DLD1 (cell line): ENCODE measurements at regions not wholly inside any gene's neighbourhood (a gene's known extent, or its start where the extent isn't known, plus 50 kb on each side); places are given as distances from the start of the nearest gene placed in this dataset.
"Not testable (repeated sequence)": the region's sequence is repeated elsewhere in the genome, so short reads cannot be mapped to it uniquely, and the experiment has no call there.

Source experiments
- in situ Hi-C: cut with HindIII; loops from 2 replicates; pipeline ENCODE4 v1.10.0; 2017; ENCODE audit warnings: low sequenced_read_pairs

DNA sequence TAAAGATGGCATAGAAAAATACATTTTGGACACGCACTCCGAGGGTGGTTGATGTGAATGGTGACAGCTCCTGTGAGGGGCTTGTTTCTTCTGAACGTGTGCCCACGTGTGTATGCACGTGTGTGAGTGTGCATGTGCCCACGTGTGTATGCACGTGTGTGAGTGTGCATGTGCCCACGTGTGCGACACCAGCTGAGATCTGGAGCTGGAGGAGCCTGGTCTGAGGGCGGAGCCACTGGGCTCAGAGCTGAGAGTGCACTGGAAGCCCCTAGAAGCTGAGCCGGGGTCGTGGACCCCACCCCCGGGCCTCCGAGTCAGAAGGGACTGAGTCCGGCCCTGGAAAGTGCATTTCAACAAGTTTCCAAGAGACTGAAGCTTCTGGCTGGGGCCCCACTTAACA lies 282.5 kb upstream of the IRX4 start:
- in situ Hi-C loops: no loop called here

DNA sequence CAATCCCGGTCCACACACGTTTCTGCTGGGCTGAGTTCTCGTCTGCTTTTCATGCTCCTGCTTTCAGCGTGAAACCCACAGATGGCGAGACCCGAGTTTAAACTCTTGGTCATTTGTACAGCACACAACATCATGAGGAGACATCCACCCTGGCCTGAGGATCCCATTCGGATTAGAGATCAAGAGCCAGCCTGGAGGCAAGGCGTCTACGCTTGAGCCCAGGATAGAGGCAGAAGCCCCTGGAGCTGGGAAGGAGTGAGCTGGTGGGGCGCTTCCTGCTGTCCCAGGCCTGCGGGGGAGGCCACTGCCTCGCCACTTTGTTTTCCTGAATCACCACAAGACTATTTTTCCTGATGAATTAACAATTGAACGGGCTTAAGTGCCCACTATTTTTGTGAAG lies 281.9 kb upstream of the IRX4 start:
- in situ Hi-C loops: no loop called here

DNA sequence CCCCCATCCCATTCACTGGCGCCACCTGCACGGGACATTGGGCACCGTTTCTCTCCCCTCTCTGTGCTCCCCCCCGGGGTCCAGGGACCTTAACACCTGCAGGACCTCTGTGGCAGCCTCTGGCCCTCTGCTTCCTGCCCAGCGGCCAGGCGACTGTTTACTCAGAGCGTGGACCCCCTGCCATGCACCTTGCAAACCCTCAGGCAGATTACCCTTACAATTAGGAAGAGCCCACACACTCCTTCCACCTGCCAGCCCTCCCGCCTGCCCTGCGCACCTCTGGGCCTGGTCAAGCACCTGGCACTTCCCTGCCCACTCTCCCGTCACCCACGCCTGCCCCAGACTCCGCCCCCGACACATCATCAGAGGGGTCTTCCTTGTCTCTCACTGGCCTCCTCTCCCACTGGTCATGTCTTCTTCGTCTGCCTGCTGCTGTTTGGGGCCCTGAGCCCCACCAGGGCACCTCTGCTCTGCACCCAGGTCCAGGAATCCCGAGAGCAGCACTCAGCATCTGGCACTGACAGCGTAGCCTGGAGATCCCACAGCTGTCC lies 281.3 kb upstream of the IRX4 start:
- in situ Hi-C loops: no loop called here

DNA sequence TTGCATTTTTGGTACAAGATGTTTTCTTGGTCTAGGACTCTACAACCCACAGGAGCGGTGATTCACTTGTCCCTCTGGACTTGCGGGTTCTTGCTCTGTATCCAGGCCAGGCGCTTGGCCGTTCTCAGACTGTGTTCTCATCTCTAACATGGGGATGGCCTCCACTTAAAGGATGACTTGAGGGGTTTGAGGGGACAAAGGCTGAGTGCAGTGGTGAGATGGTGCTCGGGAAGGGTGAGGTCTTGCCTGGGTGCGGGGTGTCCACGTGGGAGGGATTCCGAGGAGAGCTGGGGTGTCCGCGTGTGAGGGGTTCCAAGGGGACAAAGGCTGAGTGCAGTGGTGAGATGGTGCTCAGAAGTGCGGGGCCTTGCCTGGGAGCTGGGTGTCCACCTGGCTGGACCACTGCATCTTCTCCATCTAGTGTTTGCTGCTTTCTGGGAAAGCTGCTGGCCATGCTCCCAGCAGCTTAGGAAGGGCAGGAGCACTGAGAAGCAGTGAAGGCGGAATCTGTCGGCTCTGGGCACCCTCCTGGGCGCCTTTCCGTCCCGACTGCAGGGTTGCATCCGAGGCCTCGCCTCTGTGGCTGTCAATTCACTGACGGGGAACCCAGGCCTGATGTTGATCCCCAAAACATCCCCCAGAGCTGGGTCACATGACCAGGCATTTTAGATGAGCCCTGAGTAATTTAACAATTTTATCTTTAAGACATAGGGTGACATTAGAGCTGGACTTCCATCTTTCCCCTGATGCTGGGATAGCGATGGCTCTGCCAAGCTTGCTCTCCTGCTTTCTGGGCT lies 280.5 kb upstream of the IRX4 start:
- in situ Hi-C loops: no loop called here

DNA sequence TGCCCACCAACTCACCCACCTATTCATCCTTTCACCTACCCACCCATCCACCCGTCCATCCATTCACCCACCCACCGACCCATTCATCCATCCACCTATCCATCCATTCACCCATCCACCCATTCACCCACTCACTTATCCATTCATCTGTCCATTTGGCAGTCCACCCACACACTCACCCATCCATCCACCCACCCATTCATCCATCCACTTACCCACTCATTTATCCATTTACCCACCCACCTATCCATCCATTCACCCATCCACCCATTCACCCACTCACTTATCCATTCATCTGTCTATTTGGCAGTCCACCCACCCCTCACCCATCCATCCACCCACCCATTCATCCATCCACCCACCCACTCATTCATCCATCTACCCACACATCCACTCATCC lies 278.1 kb upstream of the IRX4 start:
- in situ Hi-C loops: no loop called here

DNA sequence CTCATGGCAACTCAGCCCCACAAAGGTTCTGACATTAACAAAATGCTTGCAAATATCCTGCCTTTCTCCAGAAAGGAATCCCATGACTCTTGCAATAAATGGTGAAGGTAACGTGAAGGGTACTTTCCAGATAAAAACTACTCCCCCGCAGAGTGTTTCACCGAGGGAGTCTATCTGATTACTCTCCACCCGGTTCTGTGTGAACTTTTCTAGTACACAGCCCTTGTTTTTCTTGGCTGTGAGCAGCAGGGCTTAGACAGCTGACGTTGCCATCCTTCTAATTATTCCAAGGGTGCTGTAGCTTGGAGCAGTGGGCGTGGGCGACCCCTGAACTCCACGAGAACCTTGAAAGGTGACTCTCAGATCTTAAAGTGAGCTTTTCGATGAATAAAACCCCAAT lies 276.0 kb upstream of the IRX4 start:
- in situ Hi-C loops: no loop called here

DNA sequence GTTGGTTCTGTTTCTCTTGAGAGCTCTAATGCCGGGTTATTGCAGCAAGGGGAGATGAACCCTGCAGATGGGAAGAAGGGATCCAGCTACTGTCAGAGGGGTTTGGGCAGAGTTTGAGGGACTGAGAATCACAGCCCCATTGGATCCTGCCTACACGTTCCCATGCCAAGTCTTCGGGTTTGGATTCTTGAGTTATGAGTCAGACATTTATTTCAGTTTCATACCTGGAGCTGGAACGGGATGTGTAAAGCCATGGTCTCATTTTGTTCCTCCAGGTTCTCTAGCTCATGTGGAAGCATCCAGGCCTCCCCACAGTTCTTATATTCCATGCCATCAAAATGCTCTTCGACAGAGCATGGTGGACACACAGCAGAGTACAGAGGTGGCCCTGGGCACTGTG lies 275.4 kb upstream of the IRX4 start:
- in situ Hi-C loops: no loop called here

DNA sequence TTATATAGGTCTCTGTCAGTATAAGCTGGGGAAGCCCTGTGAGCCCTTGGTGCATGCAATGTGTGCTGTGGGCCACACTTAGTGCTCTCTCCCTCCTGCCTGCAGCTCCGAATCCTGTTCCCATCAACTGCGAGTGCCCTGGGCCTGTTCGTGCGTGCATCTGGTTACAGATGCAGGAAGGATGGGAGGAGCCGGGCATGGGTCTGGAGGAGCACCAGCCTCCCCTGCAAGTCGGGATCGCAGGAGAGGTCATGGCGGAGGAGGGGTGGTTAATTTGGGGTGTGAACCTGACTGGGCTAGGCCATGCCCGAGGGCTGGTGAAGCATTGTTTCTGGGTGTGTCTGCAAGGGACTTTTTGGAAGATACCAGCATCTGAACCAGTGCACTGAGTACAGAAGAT lies 274.6 kb upstream of the IRX4 start:
- in situ Hi-C loops: no loop called here

DNA sequence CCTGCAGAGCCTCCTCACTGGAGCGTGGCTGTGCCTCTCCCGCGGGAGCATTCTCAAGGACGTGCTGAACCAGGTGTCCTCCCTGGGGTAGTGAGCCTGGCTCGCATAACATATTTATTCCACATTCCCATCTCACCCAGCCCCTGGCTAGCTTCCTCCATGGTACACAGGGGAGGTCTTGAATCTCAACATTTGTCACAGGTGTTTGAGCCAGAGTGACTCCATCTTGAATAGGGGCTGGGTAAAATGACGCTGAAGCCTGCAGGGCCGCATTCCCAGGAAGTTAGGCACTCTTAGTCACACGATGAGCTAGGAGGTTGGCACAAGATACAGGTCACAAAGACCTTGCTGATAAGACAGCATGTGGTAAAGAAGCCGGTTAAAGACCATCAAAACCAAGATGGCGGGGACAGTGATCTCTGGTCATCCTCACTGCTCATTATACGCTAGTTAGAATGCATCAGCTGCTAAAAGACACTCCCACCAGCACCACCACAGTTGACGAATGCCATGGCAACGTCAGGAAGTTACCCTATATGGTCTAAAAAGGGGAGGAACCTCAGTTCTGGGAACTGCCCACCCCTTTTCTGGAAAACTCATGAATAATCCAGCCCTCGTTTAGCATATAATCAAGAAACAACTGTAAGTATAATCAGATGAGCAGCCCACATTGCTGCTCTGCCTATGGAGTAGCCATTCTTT lies 273.8 kb upstream of the IRX4 start:
- in situ Hi-C loops: no loop called here

DNA sequence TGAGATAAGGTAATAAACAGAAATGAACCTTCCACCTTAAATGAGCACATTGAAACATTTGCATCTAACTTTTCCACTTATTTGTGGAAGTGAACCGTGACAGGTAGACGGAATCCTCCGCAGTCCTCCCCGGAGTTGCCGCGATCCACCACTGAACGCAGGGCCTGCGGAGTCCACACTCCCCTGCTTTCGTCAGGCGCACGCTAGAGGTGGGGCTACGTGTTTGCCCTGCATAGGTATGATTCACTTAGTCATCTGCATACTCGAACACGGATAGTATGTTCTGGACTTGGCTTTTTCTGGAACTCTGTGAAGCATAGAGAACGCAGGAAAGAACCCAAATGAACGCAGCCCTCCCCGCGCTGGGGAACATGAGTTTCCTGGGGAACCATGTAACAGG lies 272.8 kb upstream of the IRX4 start:
- in situ Hi-C loops: no loop called here

DNA sequence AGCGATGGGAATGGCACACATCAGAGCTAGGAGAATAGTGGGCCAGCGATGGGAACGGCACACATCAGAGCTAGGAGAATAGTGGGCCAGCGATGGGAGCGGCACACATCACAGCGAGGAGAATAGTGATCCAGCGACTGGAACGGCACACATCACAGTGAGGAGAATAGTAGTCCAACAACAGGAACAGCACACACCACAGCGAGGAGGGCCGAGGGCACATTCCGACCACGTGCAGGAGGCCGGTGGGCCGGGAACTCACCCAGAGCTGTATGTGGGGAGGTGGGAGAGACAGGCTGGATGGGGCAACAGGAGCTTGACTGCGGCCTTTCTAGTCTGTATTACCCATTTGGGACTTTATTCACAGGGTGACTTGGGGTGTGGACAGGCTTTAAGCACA lies 271.1 kb upstream of the IRX4 start:
- in situ Hi-C loops: no loop called here

DNA sequence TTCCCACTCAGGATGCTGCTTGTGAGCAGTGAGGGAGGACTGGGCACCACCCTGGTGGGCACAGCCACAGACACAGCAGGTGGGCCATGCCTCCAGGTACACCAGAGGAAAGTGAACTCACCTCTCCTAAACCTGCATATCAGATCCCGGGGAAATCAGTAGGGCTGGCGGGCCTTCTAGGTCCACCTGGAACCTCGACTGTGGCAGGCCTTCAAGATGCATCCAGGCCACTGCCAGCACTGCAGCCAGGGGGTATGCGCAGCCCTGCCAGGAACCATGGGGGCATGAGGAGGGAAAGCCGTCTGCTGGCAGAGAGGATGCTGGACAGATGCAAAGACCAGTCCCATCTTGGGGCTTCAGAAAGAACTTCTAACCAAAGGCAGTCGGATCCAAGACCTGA lies 270.6 kb upstream of the IRX4 start:
- in situ Hi-C loops: no loop called here

DNA sequence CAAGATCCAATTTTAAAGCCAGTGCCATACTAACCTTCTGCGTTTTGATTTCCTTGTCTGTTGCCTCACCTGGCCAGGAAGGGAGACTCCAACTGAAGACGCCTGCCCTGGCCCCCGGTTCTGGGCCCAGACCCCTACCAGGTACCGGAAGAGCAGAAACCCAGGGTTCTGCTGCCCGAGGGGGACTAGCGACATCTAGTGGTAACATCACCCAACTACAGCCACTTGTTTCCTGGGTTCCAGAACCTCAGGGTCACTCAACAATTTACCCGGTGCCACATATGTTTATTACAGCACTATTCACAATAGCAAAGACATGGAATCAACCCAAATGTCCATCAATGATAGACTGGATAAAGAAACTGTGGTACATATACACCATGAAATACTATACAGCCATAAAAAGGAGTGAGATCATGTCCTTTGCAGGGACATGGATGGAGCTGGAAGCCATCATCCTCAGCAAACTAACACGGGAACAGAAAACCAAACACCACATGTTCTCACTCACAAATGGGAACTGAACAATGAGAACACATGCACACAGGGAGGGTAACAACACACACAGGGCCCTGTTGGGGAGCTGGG lies 268.7 kb upstream of the IRX4 start:
- in situ Hi-C loops: not testable (repeated sequence)

DNA sequence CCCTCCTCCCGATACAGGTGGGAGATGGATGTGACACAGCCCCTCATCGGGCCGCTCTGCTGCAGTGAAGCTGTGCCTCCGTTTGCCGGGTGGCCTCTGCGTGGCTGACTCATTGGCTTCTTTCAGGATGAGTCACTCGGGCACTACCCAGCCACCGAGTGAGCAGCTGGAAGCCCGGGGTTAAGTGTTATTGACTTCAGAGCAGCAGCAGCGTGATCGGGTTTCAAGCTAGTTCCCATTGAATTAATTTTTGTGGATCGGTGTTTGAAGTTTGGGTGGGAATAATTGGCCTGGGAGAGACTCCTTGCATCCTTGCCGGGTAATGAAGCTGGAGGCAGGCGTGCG lies 266.4 kb upstream of the IRX4 start:
- in situ Hi-C loops: no loop called here

DNA sequence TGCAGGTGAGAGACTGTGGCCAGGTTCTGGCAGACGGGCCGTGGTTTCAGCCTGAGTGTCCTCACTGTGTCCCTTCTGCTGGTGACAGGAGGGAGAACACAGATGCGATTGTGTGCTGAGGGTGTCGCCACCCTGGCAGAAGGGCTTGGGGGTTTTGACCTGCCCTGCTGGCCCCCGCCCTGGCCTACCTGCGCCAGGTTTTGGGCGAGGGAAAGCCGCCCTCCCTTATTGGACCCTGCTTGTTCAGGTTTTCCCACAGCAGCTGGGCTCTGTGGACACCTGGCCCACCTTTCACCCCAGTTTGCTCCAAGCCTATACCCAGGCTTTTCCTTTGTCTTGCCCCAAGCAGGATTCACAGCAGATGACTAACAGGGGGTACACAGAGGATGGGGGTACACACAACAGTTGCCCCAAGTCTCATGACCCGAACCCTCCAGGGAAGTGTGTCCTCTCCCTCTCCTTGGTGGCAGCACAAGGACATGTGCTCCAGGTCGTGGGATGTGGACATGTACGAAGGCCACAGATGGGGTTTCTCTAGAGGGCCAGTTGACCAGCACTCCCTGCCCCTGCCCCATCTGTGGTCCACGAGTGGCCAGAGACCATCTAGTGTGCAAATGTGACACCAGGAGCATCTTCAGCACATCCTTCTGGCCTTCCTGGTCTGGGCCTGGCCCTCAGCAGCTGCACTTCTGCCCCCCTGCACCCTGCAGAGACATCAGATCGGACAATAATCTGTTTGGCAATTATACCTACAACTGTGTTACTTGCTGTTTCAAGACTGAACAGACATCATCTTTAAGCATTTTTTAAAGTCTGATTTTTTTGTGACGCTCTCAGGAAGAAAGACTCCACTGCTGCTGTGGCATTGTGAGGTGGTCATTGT lies 265.8 kb upstream of the IRX4 start:
- in situ Hi-C loops: no loop called here

DNA sequence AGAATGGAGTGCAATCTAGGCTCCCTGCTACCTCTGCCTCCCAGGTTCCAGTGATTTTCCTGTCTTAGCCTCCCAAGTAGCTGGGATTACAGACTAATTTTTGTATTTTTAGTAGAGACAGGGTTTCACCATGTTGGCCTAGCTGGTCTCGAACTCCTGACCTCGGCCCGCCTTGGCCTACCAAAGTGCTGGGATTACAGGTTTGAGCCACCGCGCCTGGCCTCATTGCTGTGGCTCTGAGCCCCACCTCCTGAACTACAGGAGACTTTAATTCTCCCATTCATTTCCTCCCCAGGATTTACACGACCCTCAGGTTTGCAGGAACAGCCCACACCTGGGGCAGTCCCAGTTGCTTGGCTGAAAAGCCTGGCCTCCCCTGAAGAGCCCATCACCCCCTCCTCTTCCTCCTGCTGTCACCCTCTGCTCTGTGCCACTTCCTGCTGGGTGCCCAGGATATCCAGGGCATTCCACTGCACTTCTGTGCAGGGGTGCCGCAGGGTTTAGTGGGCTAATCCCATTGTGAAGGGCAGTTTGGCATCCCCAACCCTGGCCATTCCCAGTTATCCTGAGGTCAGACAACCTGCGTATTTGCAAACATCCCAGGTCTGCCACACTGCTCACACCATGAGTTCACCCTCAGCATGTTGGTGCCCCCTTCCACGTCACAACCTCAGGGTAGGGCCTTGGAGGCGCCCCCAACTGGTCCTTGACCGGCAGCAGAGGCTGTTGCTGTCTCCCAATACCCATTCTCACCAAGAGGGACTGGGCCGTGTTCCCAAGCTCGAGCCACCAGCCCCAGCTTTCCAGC lies 265.0 kb upstream of the IRX4 start:
- in situ Hi-C loops: no loop called here

DNA sequence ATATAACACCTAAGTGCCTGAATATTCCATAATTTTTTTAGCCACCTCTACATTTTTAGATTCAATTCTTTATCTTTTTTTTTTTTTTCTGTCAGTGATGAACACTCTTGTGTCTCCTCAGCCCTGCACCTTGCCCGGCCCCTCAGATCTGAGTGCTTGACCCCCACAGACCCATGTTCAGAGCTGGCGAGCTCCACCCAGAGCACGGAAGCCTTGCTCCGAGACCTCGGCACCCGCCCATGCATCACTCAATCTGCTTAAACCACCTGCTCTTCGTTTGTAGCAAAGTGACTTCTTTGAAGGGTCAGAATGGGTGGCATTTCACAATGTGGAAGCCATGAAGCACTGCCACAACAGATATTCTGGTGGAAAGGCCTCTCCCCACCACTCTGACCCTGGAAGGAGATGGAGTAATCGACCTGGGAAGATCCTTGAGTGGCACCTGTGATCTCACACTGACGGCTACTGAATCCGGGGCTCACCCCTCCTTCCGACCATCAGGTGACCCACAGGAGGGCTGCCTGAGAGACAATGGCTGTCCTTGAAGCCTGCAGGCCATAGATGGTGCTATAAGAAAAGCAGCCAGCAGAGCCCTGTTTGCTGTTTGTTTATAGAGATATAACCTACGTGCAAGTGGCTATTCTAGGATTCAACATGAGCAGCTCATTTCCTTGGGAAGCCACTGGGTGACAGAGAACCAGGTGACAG lies 261.1 kb upstream of the IRX4 start:
- in situ Hi-C loops: no loop called here

DNA sequence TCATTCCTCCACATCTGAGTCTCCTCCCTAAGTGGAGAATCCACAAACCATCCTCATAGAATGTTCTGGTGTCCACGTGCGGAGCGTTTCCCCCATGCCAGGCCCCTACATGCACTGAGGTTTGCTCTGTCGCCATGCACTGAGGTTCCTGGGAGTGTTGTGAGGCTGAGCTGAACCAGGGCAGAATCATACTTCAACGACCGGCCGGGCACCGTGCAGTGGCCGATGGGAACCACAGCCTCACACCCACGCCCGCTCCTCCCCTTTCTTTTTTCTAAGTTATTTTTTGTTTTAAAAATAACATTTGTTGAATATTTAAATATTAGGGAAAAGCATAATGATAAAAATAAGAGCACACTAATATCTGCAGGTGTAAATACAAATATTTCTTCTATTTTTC lies 260.4 kb upstream of the IRX4 start:
- in situ Hi-C loops: no loop called here

DNA sequence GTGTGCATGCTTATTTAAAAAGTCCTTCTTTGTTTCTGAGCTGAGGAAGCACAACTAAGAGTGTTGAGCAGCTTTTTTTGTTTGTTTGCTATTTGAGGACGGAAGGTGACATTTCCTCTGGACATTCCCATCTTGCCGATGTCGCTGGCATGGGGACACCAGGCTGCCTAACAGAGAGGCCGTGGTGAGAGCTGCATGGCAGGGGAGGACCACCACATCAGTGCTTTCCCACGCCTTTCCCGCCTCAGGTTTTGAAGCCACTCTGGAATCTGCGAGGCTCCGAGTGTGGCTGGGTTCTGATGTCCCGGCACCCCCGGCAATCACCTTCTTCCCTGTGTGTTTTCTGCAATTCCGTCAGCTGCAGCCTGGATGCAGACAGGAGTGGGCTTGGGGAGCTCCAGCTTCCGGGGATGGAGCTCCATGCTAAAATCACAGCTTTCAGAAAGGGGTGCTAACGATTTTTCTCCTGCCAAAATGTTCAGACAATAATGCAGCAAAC lies 259.8 kb upstream of the IRX4 start:
- in situ Hi-C loops: no loop called here
